ENCODE measurements at regions not wholly inside any gene's neighbourhood (a gene's known extent, or its start where the extent isn't known, plus 50 kb on each side); places are given as distances from the start of the nearest gene placed in this dataset.

DNA sequence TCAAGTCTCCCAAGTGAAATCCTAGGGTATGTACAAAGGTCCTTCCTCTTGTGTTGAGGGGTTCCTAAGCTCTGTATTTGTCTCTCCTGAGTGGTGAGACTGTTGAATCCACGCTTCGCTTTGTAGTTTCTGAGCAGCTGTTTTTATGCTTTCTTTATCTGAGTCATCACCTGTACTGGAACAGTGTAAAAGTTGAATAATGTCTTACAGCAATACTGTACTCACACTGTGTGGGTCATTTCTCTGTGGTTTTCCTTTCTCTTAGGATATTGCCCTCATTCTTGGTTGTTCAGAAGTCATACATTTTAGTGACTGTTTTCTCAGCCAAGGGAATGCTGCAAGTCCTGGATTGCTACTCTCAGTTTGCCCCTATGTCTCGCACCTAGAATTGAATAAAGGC lies 1596.6 kb downstream of the SLITRK5 start:
- H3K4me1 ChIP-seq (ENCODE audit: control insufficient read depth, low read length), result no peaks in the 10 kb centered on the region
- H3K9me3 ChIP-seq (ENCODE audit: control insufficient read depth, insufficient read depth, low read length), result no peaks in the 10 kb centered on the region
- H3K36me3 ChIP-seq (ENCODE audit: control insufficient read depth, low read length), result no peaks in the 10 kb centered on the region
- no peak overlapping the region for H3K27ac ChIP-seq (ENCODE audit: low read depth, low read length)
- no peaks in the 10 kb centered on the region for H3K27me3 ChIP-seq (ENCODE audit: control insufficient read depth, low read length)
- H3K79me2 ChIP-seq (ENCODE audit: control insufficient read depth, low read length), result no peaks in the 10 kb centered on the region
- no peaks in the 10 kb centered on the region for H4K20me1 ChIP-seq (ENCODE audit: control insufficient read depth, insufficient read depth, low read depth, low read length)
- H3K9me2 ChIP-seq (replicated peaks; ENCODE audit: control insufficient read depth, low read length), result no peaks in the 10 kb centered on the region
- TF ChIP-seq EZH2phosphoT487 (IDR thresholded peaks at IDR 0.05; ENCODE audit: borderline replicate concordance, low read length), result no peak
- TF ChIP-seq, protein P1, sequence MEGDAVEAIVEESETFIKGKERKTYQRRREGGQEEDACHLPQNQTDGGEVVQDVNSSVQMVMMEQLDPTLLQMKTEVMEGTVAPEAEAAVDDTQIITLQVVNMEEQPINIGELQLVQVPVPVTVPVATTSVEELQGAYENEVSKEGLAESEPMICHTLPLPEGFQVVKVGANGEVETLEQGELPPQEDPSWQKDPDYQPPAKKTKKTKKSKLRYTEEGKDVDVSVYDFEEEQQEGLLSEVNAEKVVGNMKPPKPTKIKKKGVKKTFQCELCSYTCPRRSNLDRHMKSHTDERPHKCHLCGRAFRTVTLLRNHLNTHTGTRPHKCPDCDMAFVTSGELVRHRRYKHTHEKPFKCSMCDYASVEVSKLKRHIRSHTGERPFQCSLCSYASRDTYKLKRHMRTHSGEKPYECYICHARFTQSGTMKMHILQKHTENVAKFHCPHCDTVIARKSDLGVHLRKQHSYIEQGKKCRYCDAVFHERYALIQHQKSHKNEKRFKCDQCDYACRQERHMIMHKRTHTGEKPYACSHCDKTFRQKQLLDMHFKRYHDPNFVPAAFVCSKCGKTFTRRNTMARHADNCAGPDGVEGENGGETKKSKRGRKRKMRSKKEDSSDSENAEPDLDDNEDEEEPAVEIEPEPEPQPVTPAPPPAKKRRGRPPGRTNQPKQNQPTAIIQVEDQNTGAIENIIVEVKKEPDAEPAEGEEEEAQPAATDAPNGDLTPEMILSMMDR (IDR thresholded peaks at IDR 0.05; ENCODE audit: low read depth, low read length, poor library complexity, severe bottlenecking), result no peak
- H3K4me2 ChIP-seq (ENCODE audit: low read length), result no peak overlapping the region
- H3K4me3 ChIP-seq (ENCODE audit: low read length), result no peak overlapping the region
- H3F3A ChIP-seq (ENCODE audit: control insufficient read depth, insufficient read depth), result no peaks in the 10 kb centered on the region

DNA sequence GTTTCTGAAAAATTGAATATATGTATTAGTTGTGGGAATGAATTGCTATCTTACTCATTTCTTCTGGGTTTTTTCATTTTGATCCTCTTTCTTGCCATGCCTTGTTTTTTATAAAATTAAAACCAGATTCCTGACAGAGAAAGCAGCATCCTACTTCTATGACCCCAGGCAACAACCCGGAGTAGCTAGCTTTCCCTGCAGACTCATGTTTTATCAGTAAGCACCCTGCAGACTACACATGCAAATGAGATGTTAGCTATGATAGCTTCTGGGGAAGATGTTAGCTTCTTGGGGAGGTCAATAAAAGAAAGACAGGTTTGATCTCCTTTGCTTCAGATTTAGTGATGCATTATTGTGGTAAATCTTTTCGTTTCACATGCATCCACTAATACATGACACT lies 1598.6 kb downstream of the SLITRK5 start:
- TF ChIP-seq, protein P1 (IDR thresholded peaks at IDR 0.05; ENCODE audit: low read depth, low read length, poor library complexity, severe bottlenecking), result no peak
- no peak for TF ChIP-seq EZH2phosphoT487 (IDR thresholded peaks at IDR 0.05; ENCODE audit: borderline replicate concordance, low read length)
- Histone ChIP-seq H4K20me1 (ENCODE audit: control insufficient read depth, insufficient read depth, low read depth, low read length) (no peaks in the 10 kb centered on the region), H3K79me2 (ENCODE audit: control insufficient read depth, low read length) (no peaks in the 10 kb centered on the region), H3K36me3 (ENCODE audit: control insufficient read depth, low read length) (no peaks in the 10 kb centered on the region), H3K4me2 (ENCODE audit: low read length) (no peak overlapping the region), H3K27me3 (ENCODE audit: control insufficient read depth, low read length) (no peaks in the 10 kb centered on the region), H3K27ac (ENCODE audit: low read depth, low read length) (no peak overlapping the region), H3K4me1 (ENCODE audit: control insufficient read depth, low read length) (no peaks in the 10 kb centered on the region), H3K9me3 (ENCODE audit: control insufficient read depth, insufficient read depth, low read length) (no peaks in the 10 kb centered on the region), H3F3A (ENCODE audit: control insufficient read depth, insufficient read depth) (no peaks in the 10 kb centered on the region), H3K4me3 (ENCODE audit: low read length) (no peak overlapping the region), H3K9me2 (replicated peaks; ENCODE audit: control insufficient read depth, low read length) (no peaks in the 10 kb centered on the region)

DNA sequence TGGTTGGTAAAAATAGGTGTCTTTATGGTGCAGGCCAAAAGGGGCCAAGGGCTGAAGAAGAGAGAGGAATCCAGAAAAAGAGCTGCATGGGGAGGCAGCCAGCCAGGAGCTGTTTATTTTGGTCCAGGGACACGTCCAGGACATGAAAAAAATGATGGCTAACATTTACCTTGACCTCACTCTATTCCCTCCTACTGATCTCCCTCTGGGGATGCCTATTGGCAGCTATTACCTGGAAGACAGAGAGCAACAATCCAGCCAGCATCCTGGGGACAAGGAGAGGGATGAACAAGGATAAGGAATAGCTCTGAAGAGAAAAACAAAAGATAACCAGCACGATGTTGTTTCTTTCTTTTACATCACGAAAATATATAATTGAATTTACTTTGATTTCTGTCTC lies 1599.6 kb downstream of the SLITRK5 start:
- H3K27me3 ChIP-seq (ENCODE audit: control insufficient read depth, low read length), result no peaks in the 10 kb centered on the region
- TF ChIP-seq, protein P1 (IDR thresholded peaks at IDR 0.05; ENCODE audit: low read depth, low read length, poor library complexity, severe bottlenecking), result no peak
- no peak for TF ChIP-seq EZH2phosphoT487 (IDR thresholded peaks at IDR 0.05; ENCODE audit: borderline replicate concordance, low read length)
- H3K4me2 ChIP-seq (ENCODE audit: low read length), result no peak overlapping the region
- H3K4me1 ChIP-seq (ENCODE audit: control insufficient read depth, low read length), result no peaks in the 10 kb centered on the region
- no peaks in the 10 kb centered on the region for H3F3A ChIP-seq (ENCODE audit: control insufficient read depth, insufficient read depth)
- H3K36me3 ChIP-seq (ENCODE audit: control insufficient read depth, low read length), result no peaks in the 10 kb centered on the region
- H4K20me1 ChIP-seq (ENCODE audit: control insufficient read depth, insufficient read depth, low read depth, low read length), result no peaks in the 10 kb centered on the region
- H3K9me2 ChIP-seq (replicated peaks; ENCODE audit: control insufficient read depth, low read length), result no peaks in the 10 kb centered on the region
- no peak overlapping the region for H3K27ac ChIP-seq (ENCODE audit: low read depth, low read length)
- H3K79me2 ChIP-seq (ENCODE audit: control insufficient read depth, low read length), result no peaks in the 10 kb centered on the region
- H3K4me3 ChIP-seq (ENCODE audit: low read length), result no peak overlapping the region
- H3K9me3 ChIP-seq (ENCODE audit: control insufficient read depth, insufficient read depth, low read length), result no peaks in the 10 kb centered on the region

DNA sequence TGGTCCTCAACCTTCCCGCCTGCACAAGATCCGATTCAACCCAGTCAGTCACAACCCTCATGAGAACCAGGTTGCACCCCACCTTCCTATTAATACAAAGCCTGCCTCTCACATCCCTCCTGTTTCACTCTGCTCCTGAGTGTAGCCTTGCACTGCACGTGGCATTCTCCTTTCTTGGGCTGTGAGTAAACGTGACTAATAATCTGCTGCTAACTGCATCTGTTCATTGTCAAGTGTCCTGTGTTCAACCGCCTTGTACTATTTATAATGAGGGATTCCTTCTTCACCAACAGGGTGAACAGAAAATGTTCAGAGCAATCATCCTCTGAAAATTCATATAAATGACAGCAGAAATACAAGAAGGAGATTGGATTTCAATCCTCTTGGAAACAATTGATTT lies 1608.2 kb downstream of the SLITRK5 start:
- Histone ChIP-seq H3K9me2 (replicated peaks; ENCODE audit: control insufficient read depth, low read length) (no peaks in the 10 kb centered on the region; the same call in 1 of the 2 replicates), H3K79me2 (ENCODE audit: control insufficient read depth, low read length) (no peaks in the 10 kb centered on the region), H3K4me2 (ENCODE audit: low read length) (no peak overlapping the region), H3K4me3 (ENCODE audit: low read length) (no peak overlapping the region), H3K4me1 (ENCODE audit: control insufficient read depth, low read length) (no peaks in the 10 kb centered on the region), H3K36me3 (ENCODE audit: control insufficient read depth, low read length) (no peaks in the 10 kb centered on the region), H4K20me1 (ENCODE audit: control insufficient read depth, insufficient read depth, low read depth, low read length) (no peaks in the 10 kb centered on the region), H3K27me3 (ENCODE audit: control insufficient read depth, low read length) (no peaks in the 10 kb centered on the region), H3K27ac (ENCODE audit: low read depth, low read length) (no peak overlapping the region), H3K9me3 (ENCODE audit: control insufficient read depth, insufficient read depth, low read length) (no peaks in the 10 kb centered on the region; the same call in 1 of the 2 replicates), H3F3A (ENCODE audit: control insufficient read depth, insufficient read depth) (no peaks in the 10 kb centered on the region)
- TF ChIP-seq, protein P1 (IDR thresholded peaks at IDR 0.05; ENCODE audit: low read depth, low read length, poor library complexity, severe bottlenecking), result no peak
- no peak for TF ChIP-seq EZH2phosphoT487 (IDR thresholded peaks at IDR 0.05; ENCODE audit: borderline replicate concordance, low read length)
